ENCODE measurements at regions not wholly inside any gene's neighbourhood (a gene's known extent, or its start where the extent isn't known, plus 50 kb on each side); places are given as distances from the start of the nearest gene placed in this dataset.

- Histone ChIP-seq H3K27ac (no peak overlapping the region), H3K27me3 (no peaks in the 10 kb centered on the region), H3K9me3 (no peaks in the 10 kb centered on the region), H3K4me1 (no peaks in the 10 kb centered on the region), H3K4me3 (no peak overlapping the region), H3K36me3 (no peaks in the 10 kb centered on the region)
- no peak for TF ChIP-seq EP300 (IDR thresholded peaks at IDR 0.05; ENCODE audit: low read depth)
- TF ChIP-seq CTCF (IDR thresholded peaks at IDR 0.05), result no peak
- no peak for TF ChIP-seq POLR2AphosphoS5 (IDR thresholded peaks at IDR 0.05)
- TF ChIP-seq POLR2A (IDR thresholded peaks at IDR 0.05), result no peak
- in situ Hi-C loops (cut with MboI; ENCODE audit: low pct_ligation_motif_present in 1 of 4, low pct_unique_long_range_greater_than_20kb in 1 of 4, low sequenced_read_pairs in 3 of 4) (no loop called here), intact Hi-C loops (cut with DNase I; ENCODE audit: low total_unique reads) (no loop called here)
- WGBS, 2 donors (ENCODE audit: low coverage in 1 of 2), result 72% methylated on average over 3 to 5 of the region's 5 CpGs
- DNase-seq, result no peak
These were observed 133.2 kb downstream of the LARP7 start for GRCh38 chr4:112770114-112770513.

GRCh38 chr4:112775801-112776200 lies 138.9 kb downstream of the LARP7 start:
- Histone ChIP-seq H3K4me3 (no peak overlapping the region), H3K36me3 (no peaks in the 10 kb centered on the region), H3K27ac (no peak overlapping the region), H3K4me1 (no peaks in the 10 kb centered on the region), H3K9me3 (no peaks in the 10 kb centered on the region), H3K27me3 (no peaks in the 10 kb centered on the region)
- no peak for DNase-seq
- 78 to 79% methylated on average over 7 of the region's 7 CpGs for WGBS, 2 donors (ENCODE audit: low coverage in 1 of 2)
- in situ Hi-C loops (cut with MboI; ENCODE audit: low pct_ligation_motif_present in 1 of 4, low pct_unique_long_range_greater_than_20kb in 1 of 4, low sequenced_read_pairs in 3 of 4), result no loop called here
- no peak for TF ChIP-seq EP300 (IDR thresholded peaks at IDR 0.05; ENCODE audit: low read depth)
- no peak for TF ChIP-seq CTCF (IDR thresholded peaks at IDR 0.05)
- TF ChIP-seq POLR2A (IDR thresholded peaks at IDR 0.05), result no peak
- TF ChIP-seq POLR2AphosphoS5 (IDR thresholded peaks at IDR 0.05), result no peak
- intact Hi-C loops (cut with DNase I; ENCODE audit: low total_unique reads), result no loop called here

GRCh38 chr4:112776535-112776934 lies 139.6 kb downstream of the LARP7 start:
- Histone ChIP-seq H3K4me1 (no peaks in the 10 kb centered on the region), H3K9me3 (no peaks in the 10 kb centered on the region), H3K36me3 (no peaks in the 10 kb centered on the region), H3K4me3 (no peak overlapping the region), H3K27ac (no peak overlapping the region), H3K27me3 (no peaks in the 10 kb centered on the region)
- TF ChIP-seq CTCF (IDR thresholded peaks at IDR 0.05), result no peak
- no peak for DNase-seq
- in situ Hi-C loops (cut with MboI; ENCODE audit: low pct_ligation_motif_present in 1 of 4, low pct_unique_long_range_greater_than_20kb in 1 of 4, low sequenced_read_pairs in 3 of 4) (no loop called here), intact Hi-C loops (cut with DNase I; ENCODE audit: low total_unique reads) (no loop called here)
- 85 to 86% methylated on average over 1 of the region's 1 CpG for WGBS, 2 donors (ENCODE audit: low coverage in 1 of 2)

- in situ Hi-C loops (cut with MboI; ENCODE audit: low pct_ligation_motif_present in 1 of 4, low pct_unique_long_range_greater_than_20kb in 1 of 4, low sequenced_read_pairs in 3 of 4) (no loop called here), intact Hi-C loops (cut with DNase I; ENCODE audit: low total_unique reads) (no loop called here)
- TF ChIP-seq EP300 (IDR thresholded peaks at IDR 0.05; ENCODE audit: low read depth) (no peak), CTCF (IDR thresholded peaks at IDR 0.05) (no peak), POLR2AphosphoS5 (IDR thresholded peaks at IDR 0.05) (no peak), POLR2A (IDR thresholded peaks at IDR 0.05) (no peak)
- no peaks in the 10 kb centered on the region for H3K9me3 ChIP-seq
- no peaks in the 10 kb centered on the region for H3K27me3 ChIP-seq
- no peaks in the 10 kb centered on the region for H3K4me1 ChIP-seq
- no peak for DNase-seq
- no peak overlapping the region for H3K4me3 ChIP-seq
- no peaks in the 10 kb centered on the region for H3K36me3 ChIP-seq
- H3K27ac ChIP-seq, result no peak overlapping the region
- WGBS, 2 donors (ENCODE audit: low coverage in 1 of 2), result 65 to 81% methylated on average over 5 to 7 of the region's 7 CpGs
These were observed 141.6 kb downstream of the LARP7 start for GRCh38 chr4:112778520-112778919.

Measured in transverse colon (tissue), 4 donors.